SK-N-SH (cell line): ENCODE measurements at regions not wholly inside any gene's neighbourhood (a gene's known extent, or its start where the extent isn't known, plus 50 kb on each side); places are given as distances from the start of the nearest gene placed in this dataset.

Experiments
- CTCF ChIA-PET: fragments of 300-600, 350-600 bp; formaldehyde crosslinking; extraction: SDS; loops from one replicate; lab custom pipeline; 2021; lab: Yijun Ruan, JAX
- POLR2A ChIA-PET: fragments of 350-600 bp; sonication (Branson Sonifier 250); formaldehyde crosslinking; extraction: SDS; loops from one replicate; lab custom pipeline; 2020; ENCODE audit warnings: antibody characterized with exemption, inconsistent platforms; lab: Yijun Ruan, JAX
- DNase-seq: peaks from one replicate; pipeline ENCODE4 v3.0.0; 2012
- H2AFZ ChIP-seq: fragments of 200-600 bp; sonication (generic); 2 replicates; pipeline ENCODE4 v1.8.1; 2016; ENCODE audit warnings: antibody characterized with exemption, mild to moderate bottlenecking, low read depth
- H3F3A ChIP-seq: fragments of 200-600 bp; sonication (generic); replicated peaks from 2 replicates; pipeline ENCODE3; 2016; ENCODE audit warnings: antibody characterized with exemption, mild to moderate bottlenecking; ENCODE audit not compliant: insufficient read depth
- H3K27ac ChIP-seq, 2 experiments: fragments of 200-500 bp in 1 of 2; fragments of 200-600 bp in 1 of 2; sonication (Bioruptor generic) in 1 of 2; sonication (generic), shearing (Covaris generic) in 1 of 2; 2 replicates each; pipeline versions ENCODE4 v1.5.1 to v1.6.1; 2014 to 2016; ENCODE audit warnings: low read depth in 2 of 2, inconsistent platforms in 1 of 2, low read length in 1 of 2, mild to moderate bottlenecking in 1 of 2, mixed read lengths in 1 of 2
- H3K27me3 ChIP-seq: fragments of 200-600 bp; sonication (generic), shearing (Covaris generic); 2 replicates; pipeline ENCODE4 v1.6.1; 2016; ENCODE audit warnings: mixed run types; ENCODE audit not compliant: insufficient read depth
- H3K36me3 ChIP-seq, 2 experiments: fragments of 200-500 bp in 1 of 2; fragments of 200-600 bp in 1 of 2; sonication (Bioruptor generic) in 1 of 2; sonication (generic) in 1 of 2; replicated peaks in 1 of 2; 2 replicates each; pipeline versions ENCODE3 to v1.5.1; 2014 to 2016; ENCODE audit warnings: low read length in 1 of 2, mild to moderate bottlenecking in 1 of 2; ENCODE audit not compliant: insufficient read depth in 2 of 2, control insufficient read depth in 1 of 2
- H3K4me1 ChIP-seq, 2 experiments: fragments of 200-500 bp in 1 of 2; fragments of 200-600 bp in 1 of 2; sonication (Bioruptor generic) in 1 of 2; sonication (generic), shearing (Covaris generic) in 1 of 2; 2 replicates each; pipeline versions ENCODE4 v1.5.1 to v1.6.1; 2014 to 2016; ENCODE audit warnings: low read depth in 1 of 2, low read length in 1 of 2, mixed run types in 1 of 2; ENCODE audit not compliant: insufficient read depth in 2 of 2, control insufficient read depth in 1 of 2
- H3K4me2 ChIP-seq: fragments of 200-600 bp; sonication (generic), shearing (Covaris generic); 2 replicates; pipeline ENCODE4 v1.6.1; 2017; ENCODE audit warnings: mixed run types
- H3K4me3 ChIP-seq, 2 experiments: fragments of 200-500 bp in 1 of 2; fragments of 200-600 bp in 1 of 2; sonication (Bioruptor generic) in 1 of 2; sonication (generic), shearing (Covaris generic) in 1 of 2; 2 replicates each; pipeline versions ENCODE4 v1.5.1 to v1.8.1; 2014 to 2016; ENCODE audit warnings: low read depth in 2 of 2, inconsistent platforms in 1 of 2, low read length in 1 of 2, mild to moderate bottlenecking in 1 of 2, mixed read lengths in 1 of 2, moderate library complexity in 1 of 2
- H3K79me2 ChIP-seq: fragments of 200-600 bp; sonication (generic); 2 replicates; pipeline ENCODE4 v1.8.1; 2017; ENCODE audit warnings: mild to moderate bottlenecking; ENCODE audit not compliant: insufficient read depth
- H3K9ac ChIP-seq: fragments of 200-600 bp; sonication (generic); 2 replicates; pipeline ENCODE4 v1.6.1; 2017; ENCODE audit warnings: mixed run types
- H3K9me2 ChIP-seq: fragments of 200-600 bp; sonication (generic); 2 replicates; pipeline ENCODE4 v1.6.1; 2017; ENCODE audit warnings: mixed run types
- H3K9me3 ChIP-seq: fragments of 200-600 bp; sonication (generic); 2 replicates; pipeline ENCODE4 v1.6.1; 2017; ENCODE audit warnings: mixed run types, mild to moderate bottlenecking, moderate library complexity
- H4K20me1 ChIP-seq: fragments of 200-600 bp; sonication (generic); 2 replicates; pipeline ENCODE4 v1.6.1; 2017; ENCODE audit warnings: mild to moderate bottlenecking, mixed run types; ENCODE audit not compliant: insufficient read depth
- FOSL2 ChIP-seq: IDR thresholded peaks from 2 replicates; pipeline ENCODE4 v1.4.0; 2012; ENCODE audit warnings: low read depth, mild to moderate bottlenecking, moderate library complexity, borderline replicate concordance
- GABPA ChIP-seq: IDR thresholded peaks from 2 replicates; pipeline ENCODE4 v1.4.0; 2012; ENCODE audit warnings: low read depth, mild to moderate bottlenecking
- GATA2 ChIP-seq: sonication (generic); formaldehyde crosslinking; IDR thresholded peaks from 2 replicates; pipeline ENCODE4 v1.5.0; 2020; ENCODE audit warnings: mild to moderate bottlenecking, missing genetic modification reagents
- MEF2A ChIP-seq: IDR thresholded peaks from 2 replicates; pipeline ENCODE4 v1.4.0; 2012; ENCODE audit warnings: low read depth, borderline replicate concordance
- MXI1 ChIP-seq: IDR thresholded peaks from 2 replicates; pipeline ENCODE4 v1.6.1; 2012; ENCODE audit warnings: mild to moderate bottlenecking, low read depth, low read length, improper control_type of control experiment
- NRF1 ChIP-seq: IDR thresholded peaks from 2 replicates; pipeline ENCODE4 v1.6.1; 2012; ENCODE audit warnings: low read depth, mild to moderate bottlenecking, low read length
- TEAD4 ChIP-seq: IDR thresholded peaks from 2 replicates; pipeline ENCODE4 v1.4.0; 2012; ENCODE audit warnings: mild to moderate bottlenecking, borderline replicate concordance; ENCODE audit not compliant: insufficient read depth
- WGBS: methylation state at CpG from one replicate; pipeline ENCODE4 v1.1.6; 2017; ENCODE audit warnings: low lambda C conversion rate; 5-methylcytosine and 5-hydroxymethylcytosine counted together
- TF ChIP-seq, protein P1 (sequence below): IDR thresholded peaks from 2 replicates; pipeline ENCODE4 v1.4.0; 2012; ENCODE audit warnings: low read depth, borderline replicate concordance
- TF ChIP-seq, protein P2 (sequence below): fragments of 150-350 bp; IDR thresholded peaks from 2 replicates; pipeline ENCODE4 v1.6.1; 2016; ENCODE audit warnings: mild to moderate bottlenecking, low read depth, low read length
- TF ChIP-seq, protein P3 (sequence below): IDR thresholded peaks from 2 replicates; pipeline ENCODE4; 2012
- TF ChIP-seq, protein P4 (sequence below): fragments of 150-350 bp; IDR thresholded peaks from 2 replicates; pipeline ENCODE4 v1.6.1; 2017; ENCODE audit warnings: antibody characterized with exemption, low read length, low read depth, borderline replicate concordance

DNA sequence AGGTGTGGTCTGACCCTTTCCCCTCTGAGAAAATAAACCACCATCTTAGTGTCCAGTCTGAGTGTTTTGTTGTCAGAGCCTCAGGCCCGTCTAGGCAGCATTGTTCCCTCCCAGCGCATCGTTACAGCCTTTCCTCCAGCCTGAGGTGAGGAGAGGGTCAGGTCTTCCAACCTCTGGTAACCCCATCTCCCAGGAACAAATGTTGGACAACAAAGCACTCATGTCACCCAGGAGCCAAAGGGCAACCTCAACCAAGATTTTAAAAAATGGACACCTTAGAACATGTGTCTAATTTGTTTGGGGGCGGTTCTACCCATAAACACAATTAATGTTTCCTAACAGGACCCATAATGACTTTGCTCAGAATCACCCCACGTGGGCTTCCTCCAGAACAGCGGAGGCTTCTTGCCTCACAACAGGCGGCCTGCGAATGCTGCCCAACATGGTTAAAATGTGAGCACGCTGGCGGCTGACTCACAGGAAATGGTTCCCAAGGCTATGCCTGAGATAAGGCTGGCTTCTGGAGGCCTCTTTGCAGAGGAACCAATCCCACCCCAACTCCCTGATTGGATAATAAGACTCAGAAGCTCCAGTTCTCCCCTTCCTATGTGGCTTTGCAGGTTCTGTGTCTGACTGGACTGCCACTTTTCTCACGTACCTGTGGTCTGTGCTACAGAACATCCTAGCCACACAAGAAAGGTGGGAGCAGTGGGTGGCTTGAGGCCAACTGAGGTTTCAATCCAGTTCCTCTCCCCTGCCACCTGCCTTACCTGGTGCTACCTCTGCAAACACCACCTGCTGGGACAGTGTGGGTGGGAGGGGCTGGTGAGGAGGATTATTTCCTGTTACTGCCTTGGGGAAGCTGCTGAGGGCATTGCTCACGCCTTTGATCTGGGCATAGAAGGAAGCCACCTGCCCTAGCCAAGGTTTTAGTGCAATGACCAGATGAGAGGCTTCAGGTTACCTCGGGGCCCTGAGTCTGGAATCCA lies 108.8 kb downstream of the B3GNT2 start:
- TF ChIP-seq, protein P1, sequence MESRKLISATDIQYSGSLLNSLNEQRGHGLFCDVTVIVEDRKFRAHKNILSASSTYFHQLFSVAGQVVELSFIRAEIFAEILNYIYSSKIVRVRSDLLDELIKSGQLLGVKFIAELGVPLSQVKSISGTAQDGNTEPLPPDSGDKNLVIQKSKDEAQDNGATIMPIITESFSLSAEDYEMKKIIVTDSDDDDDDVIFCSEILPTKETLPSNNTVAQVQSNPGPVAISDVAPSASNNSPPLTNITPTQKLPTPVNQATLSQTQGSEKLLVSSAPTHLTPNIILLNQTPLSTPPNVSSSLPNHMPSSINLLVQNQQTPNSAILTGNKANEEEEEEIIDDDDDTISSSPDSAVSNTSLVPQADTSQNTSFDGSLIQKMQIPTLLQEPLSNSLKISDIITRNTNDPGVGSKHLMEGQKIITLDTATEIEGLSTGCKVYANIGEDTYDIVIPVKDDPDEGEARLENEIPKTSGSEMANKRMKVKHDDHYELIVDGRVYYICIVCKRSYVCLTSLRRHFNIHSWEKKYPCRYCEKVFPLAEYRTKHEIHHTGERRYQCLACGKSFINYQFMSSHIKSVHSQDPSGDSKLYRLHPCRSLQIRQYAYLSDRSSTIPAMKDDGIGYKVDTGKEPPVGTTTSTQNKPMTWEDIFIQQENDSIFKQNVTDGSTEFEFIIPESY = no peak
- TF ChIP-seq FOSL2 (peak; percentile 41; the same call in 1 of the 2 replicates), NRF1 (no peak), TEAD4 (no peak)
- TF ChIP-seq, all 33 proteins: peak for 1
- H3K9me3 ChIP-seq = no peaks in the 10 kb centered on the region
- peak; percentile 25 for DNase-seq
- no peaks in the 10 kb centered on the region for H3K36me3 ChIP-seq
- H3K9ac ChIP-seq = no peak overlapping the region
- 77% methylated on average over 12 of the region's 13 CpGs for WGBS
- H3K9me2 ChIP-seq = no peaks in the 10 kb centered on the region
- peak overlapping the region; percentile 50; the same call in 1 of the 2 replicates for H2AFZ ChIP-seq
- peak overlapping the region in 1 of 2 experiments; percentile 91; a peak in 2 of 4 replicates for H3K27ac ChIP-seq
- ChIA-PET POLR2A (interaction anchor here (0.6 to 1.2 kb wide), 2 partner anchors 36 to 188 kb away, joined by 3 to 5 read pairs; no protein-coding TSS in a partner anchor), CTCF (interaction anchor here (1.0 kb wide), 1 partner anchor 11 kb away, joined by 3 read pairs; no protein-coding TSS in a partner anchor)
- H3F3A ChIP-seq = no peaks in the 10 kb centered on the region
- H3K4me2 ChIP-seq = no peak overlapping the region
- peaks cover 10 to 52% of the 10 kb centered on the region in 2 experiments; a peak in 2 of 4 replicates for H3K4me1 ChIP-seq
- no peaks in the 10 kb centered on the region for H3K79me2 ChIP-seq
- no peaks in the 10 kb centered on the region for H3K27me3 ChIP-seq
- no peak overlapping the region for H3K4me3 ChIP-seq
- no peaks in the 10 kb centered on the region for H4K20me1 ChIP-seq

DNA sequence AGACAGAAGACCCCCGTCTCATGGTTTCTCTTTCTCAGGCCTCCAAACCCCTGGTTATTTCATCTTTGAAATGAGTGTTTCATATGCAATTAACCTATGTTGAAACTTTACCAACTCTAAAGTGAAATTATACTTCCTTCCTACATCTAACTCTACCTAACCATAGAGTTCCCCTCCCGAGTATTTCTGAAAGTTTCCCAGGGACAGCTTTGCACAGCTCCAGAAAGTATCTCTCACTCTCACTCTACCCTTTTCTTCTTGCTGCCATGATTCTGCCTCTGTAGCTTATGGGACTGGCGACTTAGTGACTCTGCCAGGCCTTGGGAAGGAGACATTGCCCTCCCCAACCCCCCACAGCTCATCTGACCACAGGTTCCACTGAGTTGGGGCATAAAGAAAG lies 107.9 kb downstream of the B3GNT2 start:
- H3K27ac ChIP-seq = no peak overlapping the region
- H3K27me3 ChIP-seq = no peaks in the 10 kb centered on the region
- no peak overlapping the region for H2AFZ ChIP-seq
- H3K9me3 ChIP-seq = no peaks in the 10 kb centered on the region
- H3K9ac ChIP-seq = no peak overlapping the region
- no peak for DNase-seq
- H3K79me2 ChIP-seq = no peaks in the 10 kb centered on the region
- H3F3A ChIP-seq = no peaks in the 10 kb centered on the region
- H3K9me2 ChIP-seq = no peaks in the 10 kb centered on the region
- no peaks in the 10 kb centered on the region for H3K36me3 ChIP-seq
- H4K20me1 ChIP-seq = no peaks in the 10 kb centered on the region
- H3K4me1 ChIP-seq = peaks cover 10 to 45% of the 10 kb centered on the region in 2 experiments; a peak in 2 of 4 replicates
- WGBS = 86% methylated on average over 3 of the region's 3 CpGs
- POLR2A ChIA-PET = no interaction called here
- no peak for TF ChIP-seq GABPA
- TF ChIP-seq MXI1 = no peak
- no peak for TF ChIP-seq TEAD4
- TF ChIP-seq, protein P2, sequence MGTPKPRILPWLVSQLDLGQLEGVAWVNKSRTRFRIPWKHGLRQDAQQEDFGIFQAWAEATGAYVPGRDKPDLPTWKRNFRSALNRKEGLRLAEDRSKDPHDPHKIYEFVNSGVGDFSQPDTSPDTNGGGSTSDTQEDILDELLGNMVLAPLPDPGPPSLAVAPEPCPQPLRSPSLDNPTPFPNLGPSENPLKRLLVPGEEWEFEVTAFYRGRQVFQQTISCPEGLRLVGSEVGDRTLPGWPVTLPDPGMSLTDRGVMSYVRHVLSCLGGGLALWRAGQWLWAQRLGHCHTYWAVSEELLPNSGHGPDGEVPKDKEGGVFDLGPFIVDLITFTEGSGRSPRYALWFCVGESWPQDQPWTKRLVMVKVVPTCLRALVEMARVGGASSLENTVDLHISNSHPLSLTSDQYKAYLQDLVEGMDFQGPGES = no peak
- TF ChIP-seq MEF2A = no peak
- TF ChIP-seq, protein P3, sequence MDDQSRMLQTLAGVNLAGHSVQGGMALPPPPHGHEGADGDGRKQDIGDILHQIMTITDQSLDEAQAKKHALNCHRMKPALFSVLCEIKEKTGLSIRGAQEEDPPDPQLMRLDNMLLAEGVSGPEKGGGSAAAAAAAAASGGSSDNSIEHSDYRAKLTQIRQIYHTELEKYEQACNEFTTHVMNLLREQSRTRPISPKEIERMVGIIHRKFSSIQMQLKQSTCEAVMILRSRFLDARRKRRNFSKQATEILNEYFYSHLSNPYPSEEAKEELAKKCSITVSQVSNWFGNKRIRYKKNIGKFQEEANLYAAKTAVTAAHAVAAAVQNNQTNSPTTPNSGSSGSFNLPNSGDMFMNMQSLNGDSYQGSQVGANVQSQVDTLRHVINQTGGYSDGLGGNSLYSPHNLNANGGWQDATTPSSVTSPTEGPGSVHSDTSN = no peak
- TF ChIP-seq, protein P1 = no peak
- TF ChIP-seq, protein P4, sequence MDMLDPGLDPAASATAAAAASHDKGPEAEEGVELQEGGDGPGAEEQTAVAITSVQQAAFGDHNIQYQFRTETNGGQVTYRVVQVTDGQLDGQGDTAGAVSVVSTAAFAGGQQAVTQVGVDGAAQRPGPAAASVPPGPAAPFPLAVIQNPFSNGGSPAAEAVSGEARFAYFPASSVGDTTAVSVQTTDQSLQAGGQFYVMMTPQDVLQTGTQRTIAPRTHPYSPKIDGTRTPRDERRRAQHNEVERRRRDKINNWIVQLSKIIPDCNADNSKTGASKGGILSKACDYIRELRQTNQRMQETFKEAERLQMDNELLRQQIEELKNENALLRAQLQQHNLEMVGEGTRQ = no peak
- TF ChIP-seq GATA2 (CRISPR knock-in tag) = no peak
- no peak overlapping the region for H3K4me2 ChIP-seq
- CTCF ChIA-PET = interaction anchor here (1.1 to 1.7 kb wide), 2 partner anchors 60 to 310 kb away, joined by 3 to 5 read pairs; no protein-coding TSS in a partner anchor
- H3K4me3 ChIP-seq = no peak overlapping the region
